AG04450 (cell line): ENCODE measurements at regions not wholly inside any gene's neighbourhood (a gene's known extent, or its start where the extent isn't known, plus 50 kb on each side); places are given as distances from the start of the nearest gene placed in this dataset.

Source experiments
- CTCF ChIA-PET: fragments of 300-600, 350-600 bp; formaldehyde crosslinking; extraction: SDS; loops from one replicate; lab custom pipeline; 2022; ENCODE audit warnings: antibody characterized with exemption, inconsistent platforms; lab: Charles Lee
- POLR2A ChIA-PET: fragments of 350-600 bp; formaldehyde crosslinking; extraction: SDS; loops from one replicate; lab custom pipeline; 2021; ENCODE audit warnings: antibody characterized with exemption, inconsistent platforms; lab: Yijun Ruan, JAX
- DNase-seq: peaks from one replicate; pipeline ENCODE4 v3.0.0-alpha.2; 2011; ENCODE audit warnings: low read depth, low spot score
- H3K27ac ChIP-seq: one replicate; pipeline ENCODE4 v1.5.1; 2012; ENCODE audit warnings: low read depth, low read length, control low read depth
- H3K27me3 ChIP-seq: one replicate; pipeline ENCODE4 v1.6.0; 2012; ENCODE audit warnings: low read length; ENCODE audit not compliant: control insufficient read depth, insufficient read depth
- H3K4me3 ChIP-seq: 2 replicates; pipeline ENCODE4 v1.5.1; 2011; ENCODE audit warnings: mild to moderate bottlenecking, low read depth, low read length, control low read depth
- H3K9me3 ChIP-seq: 2 replicates; pipeline ENCODE4 v1.5.1; 2012; ENCODE audit warnings: low read length; ENCODE audit not compliant: control insufficient read depth, insufficient read depth
- TF ChIP-seq, protein P1 (sequence below): IDR thresholded peaks from 2 replicates; pipeline ENCODE4 v1.5.1; 2011; ENCODE audit warnings: low read depth, low read length, control low read depth, inconsistent platforms

DNA sequence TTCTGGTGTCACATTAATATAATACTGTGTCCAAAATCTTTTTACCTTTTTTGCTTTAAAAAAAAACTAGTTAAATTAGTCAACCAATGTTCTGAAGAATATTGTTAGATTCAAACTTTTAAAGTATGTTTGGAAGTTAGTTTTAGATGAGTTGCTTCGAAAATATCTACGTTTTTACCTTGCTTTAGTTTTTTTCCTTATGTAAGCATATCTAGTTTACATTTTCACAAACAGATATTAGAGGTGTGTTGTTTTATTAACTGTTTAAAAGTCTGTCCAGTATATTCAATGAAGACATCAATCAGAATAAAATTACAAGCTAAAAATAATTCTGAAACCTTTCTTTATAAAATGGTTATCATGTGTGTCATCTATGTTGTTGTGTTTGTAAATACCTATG lies 375.0 kb upstream of the BTBD3 start:
- DNase-seq, result no peak
- Histone ChIP-seq H3K4me3 (no peak overlapping the region), H3K27ac (no peak overlapping the region), H3K9me3 (peaks cover 4% of the 10 kb centered on the region), H3K27me3 (no peaks in the 10 kb centered on the region)
- ChIA-PET CTCF (interaction anchor here (0.8 to 3.6 kb wide), 14 partner anchors 9 to 1564 kb away, joined by 3 to 21 read pairs (median 4); partner anchors contain the start of gene MKKS), POLR2A (no interaction called here)
- TF ChIP-seq, protein P1, sequence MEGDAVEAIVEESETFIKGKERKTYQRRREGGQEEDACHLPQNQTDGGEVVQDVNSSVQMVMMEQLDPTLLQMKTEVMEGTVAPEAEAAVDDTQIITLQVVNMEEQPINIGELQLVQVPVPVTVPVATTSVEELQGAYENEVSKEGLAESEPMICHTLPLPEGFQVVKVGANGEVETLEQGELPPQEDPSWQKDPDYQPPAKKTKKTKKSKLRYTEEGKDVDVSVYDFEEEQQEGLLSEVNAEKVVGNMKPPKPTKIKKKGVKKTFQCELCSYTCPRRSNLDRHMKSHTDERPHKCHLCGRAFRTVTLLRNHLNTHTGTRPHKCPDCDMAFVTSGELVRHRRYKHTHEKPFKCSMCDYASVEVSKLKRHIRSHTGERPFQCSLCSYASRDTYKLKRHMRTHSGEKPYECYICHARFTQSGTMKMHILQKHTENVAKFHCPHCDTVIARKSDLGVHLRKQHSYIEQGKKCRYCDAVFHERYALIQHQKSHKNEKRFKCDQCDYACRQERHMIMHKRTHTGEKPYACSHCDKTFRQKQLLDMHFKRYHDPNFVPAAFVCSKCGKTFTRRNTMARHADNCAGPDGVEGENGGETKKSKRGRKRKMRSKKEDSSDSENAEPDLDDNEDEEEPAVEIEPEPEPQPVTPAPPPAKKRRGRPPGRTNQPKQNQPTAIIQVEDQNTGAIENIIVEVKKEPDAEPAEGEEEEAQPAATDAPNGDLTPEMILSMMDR, result no peak

DNA sequence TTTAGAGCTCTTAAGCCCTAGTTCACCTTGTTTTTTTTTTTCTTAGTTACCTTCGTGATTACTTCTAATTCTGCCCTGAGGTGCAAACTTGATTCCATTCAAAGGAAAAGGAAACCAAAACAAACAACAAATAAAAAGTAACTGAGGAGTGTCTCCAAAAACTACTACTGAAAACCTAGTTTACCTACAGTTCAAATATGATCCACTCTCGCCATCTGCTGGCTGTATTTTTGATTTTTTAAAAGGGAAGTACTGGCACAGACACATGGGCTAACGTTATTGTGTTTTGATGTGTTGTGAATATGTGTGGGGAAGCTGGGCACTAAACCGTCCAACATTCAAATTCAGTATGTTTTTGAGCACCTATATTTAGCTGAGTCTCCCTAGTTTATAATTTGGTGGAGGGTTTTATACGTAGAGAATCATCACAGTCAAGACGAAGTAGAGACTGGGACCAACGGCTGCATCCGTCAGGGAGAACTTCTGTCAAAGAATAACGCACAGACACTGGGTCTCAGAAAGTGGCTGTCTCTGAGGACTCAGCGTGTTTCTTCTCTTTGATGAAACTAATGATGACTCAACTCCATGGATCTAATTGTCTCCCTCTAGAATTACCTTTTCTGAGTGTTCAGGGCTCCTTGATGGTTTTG lies 373.5 kb upstream of the BTBD3 start:
- DNase-seq, result peak; percentile 37
- no peak overlapping the region for H3K27ac ChIP-seq
- ChIA-PET CTCF (interaction anchor here (0.6 to 3.6 kb wide), 47 partner anchors 8 to 1927 kb away, joined by 3 to 21 read pairs (median 3); partner anchors contain the start of genes MKKS and SLX4IP), POLR2A (no interaction called here)
- H3K27me3 ChIP-seq, result no peaks in the 10 kb centered on the region
- peak overlapping the region; percentile 17 for H3K4me3 ChIP-seq
- peaks cover 4% of the 10 kb centered on the region for H3K9me3 ChIP-seq
- TF ChIP-seq, protein P1, result peak; percentile 63

DNA sequence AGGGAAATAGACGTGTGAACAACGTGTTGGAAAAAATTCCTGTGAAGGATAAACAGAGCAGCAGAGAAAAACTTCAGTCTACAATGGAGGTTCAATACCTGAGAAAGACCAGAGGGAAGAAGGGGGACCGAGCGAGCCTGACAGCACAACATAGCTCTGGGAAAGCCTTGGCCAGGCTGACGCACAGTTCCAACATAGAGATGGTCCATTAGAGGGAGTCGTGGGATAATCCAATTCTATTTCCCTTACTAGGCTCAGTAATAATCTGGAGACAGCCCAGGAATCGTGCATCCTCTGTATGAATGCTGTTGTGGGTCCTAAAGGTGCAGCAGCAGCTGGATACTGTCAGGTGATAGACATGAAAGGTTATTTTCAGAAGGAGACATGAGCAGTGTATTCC lies 370.8 kb upstream of the BTBD3 start:
- Histone ChIP-seq H3K27me3 (no peaks in the 10 kb centered on the region), H3K4me3 (no peak overlapping the region), H3K9me3 (no peaks in the 10 kb centered on the region), H3K27ac (no peak overlapping the region)
- ChIA-PET CTCF (interaction anchor here (0.7 to 1.5 kb wide), 2 partner anchors 875 to 1004 kb away, joined by 3 to 4 read pairs; no protein-coding TSS in a partner anchor), POLR2A (no interaction called here)
- DNase-seq, result no peak
- TF ChIP-seq, protein P1, result no peak

DNA sequence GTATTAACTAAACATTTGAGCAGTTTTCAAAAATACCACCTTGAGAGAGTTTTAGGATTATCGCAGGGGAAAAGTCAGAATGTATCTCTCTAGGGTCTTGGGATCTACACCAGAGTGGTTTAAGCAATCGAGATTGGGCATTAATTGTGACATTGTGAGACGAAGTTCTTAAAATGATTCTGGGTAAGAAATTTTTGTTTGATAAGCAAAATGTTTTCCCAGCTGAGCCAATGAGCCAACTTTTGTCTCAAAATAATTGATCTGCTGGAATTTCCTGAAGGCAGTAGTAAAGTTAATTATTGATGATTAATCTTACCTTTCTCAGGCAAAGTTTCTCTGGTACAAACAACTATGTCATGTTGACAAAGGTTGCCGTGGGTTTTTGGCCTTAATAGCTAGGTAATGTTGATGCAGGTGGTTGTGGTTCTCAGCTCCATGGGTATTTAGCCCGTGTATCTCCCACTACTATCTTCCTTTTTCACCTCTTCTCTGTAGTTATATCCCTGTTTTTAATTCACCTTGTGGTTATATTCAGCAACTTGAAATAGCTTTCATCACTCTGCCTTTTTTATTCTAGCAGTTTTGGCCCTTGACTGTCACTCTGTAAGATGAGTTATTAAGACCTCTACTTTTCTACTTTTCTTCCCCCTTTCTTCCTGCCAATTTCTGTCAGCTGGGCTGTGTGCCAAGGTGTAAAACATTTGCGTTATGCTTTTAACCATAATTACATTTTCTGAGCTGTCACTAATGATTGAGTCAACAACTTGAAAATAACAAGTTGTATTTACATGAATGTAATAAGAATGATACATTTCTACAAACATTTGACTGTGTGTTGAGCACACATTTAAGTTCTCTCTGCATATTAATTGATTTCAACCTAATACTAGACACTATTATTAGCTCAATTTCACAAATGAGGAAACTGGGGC lies 368.3 kb upstream of the BTBD3 start:
- TF ChIP-seq, protein P1, result no peak
- Histone ChIP-seq H3K4me3 (no peak overlapping the region), H3K9me3 (no peaks in the 10 kb centered on the region), H3K27me3 (no peaks in the 10 kb centered on the region), H3K27ac (no peak overlapping the region)
- DNase-seq, result no peak
- POLR2A ChIA-PET, result interaction anchor here (0.6 kb wide), 1 partner anchor 66 kb away, joined by 14 read pairs; no protein-coding TSS in a partner anchor
- CTCF ChIA-PET, result interaction anchor here (0.6 to 2.0 kb wide), 3 partner anchors 996 to 1932 kb away, joined by 3 to 6 read pairs (median 4); no protein-coding TSS in a partner anchor
